Lower leg skin (tissue), 3 donors: ENCODE measurements at regions not wholly inside any gene's neighbourhood (a gene's known extent, or its start where the extent isn't known, plus 50 kb on each side); places are given as distances from the start of the nearest gene placed in this dataset.

Source experiments
- CTCF ChIP-seq, 3 donors: fragments of 450-650 bp; IDR thresholded peaks; one replicate each; pipeline ENCODE4 v1.5.1; 2016; ENCODE audit warnings: antibody characterized with exemption in 3 of 3, mild to moderate bottlenecking in 3 of 3, moderate library complexity in 2 of 3
- POLR2A ChIP-seq, 2 donors: fragments of 450-650 bp; IDR thresholded peaks; one replicate each; pipeline ENCODE4 v1.6.1; 2016 to 2017; ENCODE audit warnings: antibody characterized with exemption in 2 of 2, mild to moderate bottlenecking in 1 of 2, moderate library complexity in 1 of 2

DNA sequence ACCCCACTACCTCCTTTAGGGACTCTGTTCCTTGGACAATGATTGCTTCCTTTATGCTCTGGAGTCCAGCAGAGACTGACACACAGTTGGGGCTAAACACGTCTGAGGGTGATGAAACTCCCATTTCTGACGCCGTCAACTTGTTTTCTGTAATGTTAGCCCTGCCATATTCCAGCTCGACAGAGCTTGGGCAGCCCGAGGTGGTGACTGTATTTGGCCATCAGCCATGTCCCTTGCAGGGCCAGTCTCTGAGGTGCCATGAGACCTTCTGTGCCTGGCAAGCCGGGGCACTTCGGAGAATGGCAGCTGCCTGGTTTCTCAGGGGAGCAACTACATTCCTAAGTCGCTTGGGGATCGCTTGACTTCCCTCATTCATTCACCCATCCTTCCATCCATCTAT lies 278.9 kb upstream of the TNRC6C start:
- TF ChIP-seq CTCF (IDR thresholded peaks at IDR 0.05) (no peak), POLR2A (IDR thresholded peaks at IDR 0.05) (no peak)
